GM12878 (cell line): ENCODE measurements at regions not wholly inside any gene's neighbourhood (a gene's known extent, or its start where the extent isn't known, plus 50 kb on each side); places are given as distances from the start of the nearest gene placed in this dataset.

Experiments
- ATAC-seq: fragments of 200-7000 bp; cut with Tn5 transposase; 3 replicates; pipeline ENCODE4 v1.9.1; 2020; ENCODE audit warnings: mild to moderate bottlenecking, moderate library complexity
- BruUV-seq: library from RNA; stranded (reverse); fragments of 400-500 nt; replicated peaks from 2 replicates; lab custom pipeline; 2021; lab: Mats Ljungman, UMichigan
- CTCF ChIA-PET: fragments of 300-600 bp; sonication (Branson Sonifier 250); formaldehyde crosslinking; extraction: SDS; loops from one replicate; lab custom pipeline; 2021; ENCODE audit warnings: inconsistent platforms; lab: Yijun Ruan, JAX
- POLR2A ChIA-PET: fragments of 350-600 bp; formaldehyde crosslinking; extraction: SDS; loops from one replicate; lab custom pipeline; 2021; ENCODE audit warnings: inconsistent platforms; lab: Charles Lee
- RAD21 ChIA-PET: fragments of 300-600 bp; sonication (Branson Sonifier 250); formaldehyde crosslinking; loops from one replicate; lab custom pipeline; 2023; ENCODE audit warnings: antibody characterized with exemption; ENCODE audit not compliant: unreplicated experiment; lab: Charles Lee
- SMC1A ChIA-PET: fragments of 300-600 bp; sonication (Branson Sonifier 250); formaldehyde crosslinking; loops from one replicate; lab custom pipeline; 2023; ENCODE audit not compliant: unreplicated experiment, uncharacterized antibody; lab: Charles Lee
- DNase-seq: peaks from one replicate; pipeline ENCODE4 v3.0.0-alpha.2; 2011; ENCODE audit warnings: low read depth, low spot score
- FAIRE-seq: peaks from 3 replicates; lab custom pipeline; 2011; peaks lifted over from hg19 to GRCh38; lab: Jason Lieb, UNC
- H2AFZ ChIP-seq: 2 replicates; pipeline ENCODE4 v1.6.0; 2011; ENCODE audit warnings: low read depth, low read length, control low read depth; ENCODE audit not compliant: control insufficient read depth
- H3K27ac ChIP-seq: 2 replicates; pipeline ENCODE4 v1.5.1; 2011; ENCODE audit warnings: control low read depth; ENCODE audit not compliant: control insufficient read depth, insufficient read depth
- H3K27me3 ChIP-seq, 2 experiments: replicated peaks in 1 of 2; 2 replicates each; pipeline versions ENCODE4 v1.6.0 to v1.6.1; 2011; ENCODE audit warnings: low read length in 1 of 2; ENCODE audit not compliant: control insufficient read depth in 2 of 2, insufficient read depth in 2 of 2
- H3K36me3 ChIP-seq, 2 experiments: 2 replicates each; pipeline ENCODE4 v1.5.1; 2011; ENCODE audit warnings: low read length in 1 of 2; ENCODE audit not compliant: control insufficient read depth in 2 of 2, insufficient read depth in 2 of 2
- H3K4me1 ChIP-seq: 2 replicates; pipeline ENCODE4 v1.6.1; 2011; ENCODE audit warnings: mild to moderate bottlenecking, low read length, moderate library complexity, mixed read lengths; ENCODE audit not compliant: control insufficient read depth, insufficient read depth
- H3K4me2 ChIP-seq: 2 replicates; pipeline ENCODE4 v1.6.0; 2011; ENCODE audit warnings: control low read depth; ENCODE audit not compliant: control insufficient read depth, insufficient read depth
- H3K4me3 ChIP-seq: fragments of 200-600 bp; sonication (generic); 2 replicates; pipeline ENCODE4 v1.5.1; 2016
- H3K79me2 ChIP-seq: 2 replicates; pipeline ENCODE4 v1.6.0; 2011; ENCODE audit warnings: low read length; ENCODE audit not compliant: control insufficient read depth, insufficient read depth
- H3K9ac ChIP-seq: 2 replicates; pipeline ENCODE4 v1.8.0; 2011; ENCODE audit warnings: low read length, control low read depth, mixed read lengths; ENCODE audit not compliant: control insufficient read depth, insufficient read depth
- H3K9me3 ChIP-seq: replicated peaks from 3 replicates; pipeline ENCODE4 v1.5.1; 2011; ENCODE audit warnings: mild to moderate bottlenecking, low read length; ENCODE audit not compliant: control insufficient read depth, insufficient read depth
- H4K20me1 ChIP-seq: 2 replicates; pipeline ENCODE4 v1.6.0; 2011; ENCODE audit not compliant: control insufficient read depth, insufficient read depth
- BHLHE40 ChIP-seq, 2 experiments: fragments of 450-650 bp in 1 of 2; IDR thresholded peaks; 2 replicates each; pipeline ENCODE4 v1.6.1; 2011 to 2017; ENCODE audit warnings: low read depth in 2 of 2, borderline replicate concordance in 1 of 2, improper control_type of control experiment in 1 of 2, low read length in 1 of 2, mild to moderate bottlenecking in 1 of 2
- IKZF2 ChIP-seq, 2 experiments: fragments of 450-650 bp; IDR thresholded peaks; 2 replicates each; pipeline ENCODE4 v1.6.1; 2017; ENCODE audit warnings: mild to moderate bottlenecking in 2 of 2, moderate library complexity in 2 of 2
- JUNB ChIP-seq: IDR thresholded peaks from 2 replicates; pipeline ENCODE4 v1.6.1; 2016; ENCODE audit warnings: antibody characterized with exemption, mild to moderate bottlenecking
- KAT2A ChIP-seq: conservative IDR thresholded peaks from 2 replicates; pipeline ENCODE4 v1.6.1; 2011; ENCODE audit warnings: low read depth, low read length; ENCODE audit not compliant: control insufficient read depth
- LARP7 ChIP-seq: fragments of 450-650 bp; IDR thresholded peaks from 2 replicates; pipeline ENCODE4 v1.6.1; 2017; ENCODE audit warnings: mild to moderate bottlenecking
- REST ChIP-seq: IDR thresholded peaks from 2 replicates; pipeline ENCODE4 v1.6.1; 2012; ENCODE audit warnings: mild to moderate bottlenecking, low read depth, low read length
- WGBS: methylation state at CpG from one replicate; pipeline ENCODE4 v1.1.6; 2016; ENCODE audit warnings: low lambda C conversion rate; ENCODE audit not compliant: insufficient replicate concordance, insufficient coverage; ENCODE audit errors: missing lambda C conversion rate; 5-methylcytosine and 5-hydroxymethylcytosine counted together
- in situ Hi-C: fragments of 300-500 bp; cut with MboI; formaldehyde crosslinking; loops from 9 replicates; pipeline ENCODE4 v1.14.3; 2018; ENCODE audit warnings: mixed read lengths
- intact Hi-C: fragments of 100-400 bp; cut with micrococcal nuclease; formaldehyde crosslinking; loops from one replicate; pipeline ENCODE4 v1.14.2; 2022; ENCODE audit not compliant: unreplicated experiment

DNA sequence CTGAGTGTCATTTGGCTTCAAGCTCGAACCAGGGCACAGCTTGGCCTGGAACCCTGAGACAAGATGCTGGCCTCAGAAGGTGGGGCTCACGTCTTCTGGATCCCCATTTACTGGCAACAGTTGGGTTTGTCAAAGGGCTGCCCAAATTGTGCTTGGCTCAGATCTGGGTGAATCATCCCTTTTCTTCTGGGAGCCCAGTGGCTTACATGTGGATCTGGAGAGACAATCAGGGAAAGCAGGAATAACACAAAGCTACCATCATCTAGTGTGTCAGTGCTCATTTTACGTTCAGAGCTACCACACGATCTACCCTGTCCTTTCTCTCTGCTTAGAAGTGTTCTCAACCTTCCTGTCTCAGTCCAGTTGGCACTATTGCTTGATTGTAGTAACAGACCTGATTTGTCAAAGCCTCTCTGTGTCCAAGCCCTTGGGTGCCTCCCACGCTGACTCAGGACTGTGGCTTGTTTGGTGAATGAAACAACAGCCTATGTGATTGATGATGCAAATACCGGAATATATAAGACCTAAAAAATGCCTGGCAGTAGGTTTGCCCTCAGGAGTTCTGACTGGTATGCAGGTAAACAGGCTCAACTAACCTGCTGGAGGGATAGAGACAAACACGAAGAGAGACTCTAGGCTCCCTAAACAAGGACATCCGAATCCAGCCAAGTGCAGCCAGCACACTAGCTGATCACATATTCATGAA lies 974.3 kb downstream of the VRK1 start:
- H2AFZ ChIP-seq: no peak overlapping the region
- H3K79me2 ChIP-seq: no peaks in the 10 kb centered on the region
- DNase-seq: no peak
- WGBS: 3% methylated on average over 8 of the region's 8 CpGs
- BruUV-seq: no TSS peak
- POLR2A ChIA-PET: interaction anchor here (0.7 kb wide), 1 partner anchor 1037 kb away, joined by 3 read pairs; no protein-coding TSS in a partner anchor
- H3K27ac ChIP-seq: no peak overlapping the region
- FAIRE-seq: no peak
- TF ChIP-seq IKZF2 (IDR thresholded peaks at IDR 0.05) (no peak), LARP7 (no peak), JUNB (no peak), KAT2A (no peak), REST (no peak), BHLHE40 (IDR thresholded peaks at IDR 0.05; ENCODE audit: borderline replicate concordance in 1 of 2, low read depth in 2 of 2, low read length in 1 of 2) (no peak)
- no peak overlapping the region for H3K4me3 ChIP-seq
- intact Hi-C loops: no loop called here
- no peaks in the 10 kb centered on the region for H3K4me1 ChIP-seq
- no peaks in the 10 kb centered on the region for H4K20me1 ChIP-seq
- H3K4me2 ChIP-seq: no peak overlapping the region
- no peak for ATAC-seq
- H3K36me3 ChIP-seq: no peaks in the 10 kb centered on the region
- no peaks in the 10 kb centered on the region for H3K27me3 ChIP-seq
- in situ Hi-C loops: no loop called here
- no peak overlapping the region for H3K9ac ChIP-seq
- RAD21 ChIA-PET: no interaction called here
- CTCF ChIA-PET: no interaction called here
- SMC1A ChIA-PET: interaction anchor here (0.7 to 0.9 kb wide), 2 partner anchors 8 to 77 kb away, joined by 3 to 4 read pairs; no protein-coding TSS in a partner anchor
- no peaks in the 10 kb centered on the region for H3K9me3 ChIP-seq
